ENCODE measurements at regions not wholly inside any gene's neighbourhood (a gene's known extent, or its start where the extent isn't known, plus 50 kb on each side); places are given as distances from the start of the nearest gene placed in this dataset.

DNA sequence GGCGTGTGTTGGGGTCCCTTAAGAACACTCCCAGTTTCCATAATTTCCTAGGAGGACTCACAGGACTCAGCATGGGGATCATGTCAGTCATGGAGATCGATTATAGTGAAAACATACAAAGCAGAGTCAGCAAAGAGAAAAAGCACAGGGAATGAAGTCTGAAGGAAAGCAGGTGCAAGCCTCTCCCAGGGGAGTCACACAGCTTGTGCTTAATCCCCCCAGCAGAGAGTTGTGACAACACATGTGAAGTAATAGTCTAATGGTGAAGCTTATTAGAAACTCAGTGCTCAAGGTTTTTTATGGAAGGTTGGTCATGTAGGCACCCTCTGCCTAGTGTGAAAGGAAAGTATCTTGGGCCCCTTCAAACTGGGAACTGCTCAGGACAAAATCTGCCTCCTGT is 149.0 kb upstream of the SEL1L start:
- no peaks in the 10 kb centered on the region for H3K4me1 ChIP-seq (ENCODE audit: insufficient read depth, low read length, severe bottlenecking)
- no peak overlapping the region for H3K4me3 ChIP-seq (ENCODE audit: low read depth, low read length, poor library complexity, severe bottlenecking)
- H3K36me3 ChIP-seq (ENCODE audit: insufficient read depth, low read length) = no peaks in the 10 kb centered on the region
- H4K20me1 ChIP-seq (ENCODE audit: insufficient read depth, low read length) = no peaks in the 10 kb centered on the region
- H2AFZ ChIP-seq (ENCODE audit: low read length) = no peak overlapping the region
- no peak for TF ChIP-seq EZH2 (IDR thresholded peaks at IDR 0.05; ENCODE audit: borderline replicate concordance, low read length)
- TF ChIP-seq, protein P1, sequence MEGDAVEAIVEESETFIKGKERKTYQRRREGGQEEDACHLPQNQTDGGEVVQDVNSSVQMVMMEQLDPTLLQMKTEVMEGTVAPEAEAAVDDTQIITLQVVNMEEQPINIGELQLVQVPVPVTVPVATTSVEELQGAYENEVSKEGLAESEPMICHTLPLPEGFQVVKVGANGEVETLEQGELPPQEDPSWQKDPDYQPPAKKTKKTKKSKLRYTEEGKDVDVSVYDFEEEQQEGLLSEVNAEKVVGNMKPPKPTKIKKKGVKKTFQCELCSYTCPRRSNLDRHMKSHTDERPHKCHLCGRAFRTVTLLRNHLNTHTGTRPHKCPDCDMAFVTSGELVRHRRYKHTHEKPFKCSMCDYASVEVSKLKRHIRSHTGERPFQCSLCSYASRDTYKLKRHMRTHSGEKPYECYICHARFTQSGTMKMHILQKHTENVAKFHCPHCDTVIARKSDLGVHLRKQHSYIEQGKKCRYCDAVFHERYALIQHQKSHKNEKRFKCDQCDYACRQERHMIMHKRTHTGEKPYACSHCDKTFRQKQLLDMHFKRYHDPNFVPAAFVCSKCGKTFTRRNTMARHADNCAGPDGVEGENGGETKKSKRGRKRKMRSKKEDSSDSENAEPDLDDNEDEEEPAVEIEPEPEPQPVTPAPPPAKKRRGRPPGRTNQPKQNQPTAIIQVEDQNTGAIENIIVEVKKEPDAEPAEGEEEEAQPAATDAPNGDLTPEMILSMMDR (IDR thresholded peaks at IDR 0.05; ENCODE audit: low read length) = no peak
- no peaks in the 10 kb centered on the region for H3K9me2 ChIP-seq (ENCODE audit: low read depth, low read length)
- H3K27me3 ChIP-seq (ENCODE audit: insufficient read depth, low read length) = no peaks in the 10 kb centered on the region
- no peak overlapping the region for H3K9ac ChIP-seq (ENCODE audit: low read length)
- H3K79me2 ChIP-seq (ENCODE audit: insufficient read depth, low read length) = no peaks in the 10 kb centered on the region
- no peak overlapping the region for H3K4me2 ChIP-seq (ENCODE audit: low read length)
- no peaks in the 10 kb centered on the region for H3K9me3 ChIP-seq (ENCODE audit: low read length)
- no peak overlapping the region for H3K27ac ChIP-seq (ENCODE audit: low read depth, low read length, poor library complexity, severe bottlenecking)
- H3F3A ChIP-seq (ENCODE audit: insufficient read depth, low read length) = no peaks in the 10 kb centered on the region

DNA sequence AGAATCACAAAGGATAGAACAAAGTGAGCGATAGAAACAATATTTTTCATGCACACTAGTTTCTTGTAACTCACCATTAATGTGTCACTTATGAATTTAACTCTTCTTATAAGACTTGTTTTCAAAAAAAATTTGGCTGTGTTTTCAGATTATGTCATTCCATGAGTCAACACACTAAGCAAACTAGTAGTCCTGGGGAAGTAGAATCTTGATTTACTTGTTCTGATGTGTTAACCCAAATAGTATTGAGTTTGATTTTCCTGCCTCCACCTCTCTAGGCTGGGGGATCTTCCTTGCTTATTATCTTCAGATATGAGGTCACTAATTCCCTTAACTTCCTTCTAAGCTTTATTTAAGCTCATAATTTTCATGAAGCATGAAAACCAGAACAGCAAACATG is 151.0 kb upstream of the SEL1L start:
- no peaks in the 10 kb centered on the region for H4K20me1 ChIP-seq (ENCODE audit: insufficient read depth, low read length)
- no peak overlapping the region for H3K4me2 ChIP-seq (ENCODE audit: low read length)
- no peak overlapping the region for H3K9ac ChIP-seq (ENCODE audit: low read length)
- no peaks in the 10 kb centered on the region for H3K27me3 ChIP-seq (ENCODE audit: insufficient read depth, low read length)
- H3K27ac ChIP-seq (ENCODE audit: low read depth, low read length, poor library complexity, severe bottlenecking) = no peak overlapping the region
- no peaks in the 10 kb centered on the region for H3K9me2 ChIP-seq (ENCODE audit: low read depth, low read length)
- H3K36me3 ChIP-seq (ENCODE audit: insufficient read depth, low read length) = no peaks in the 10 kb centered on the region
- H3F3A ChIP-seq (ENCODE audit: insufficient read depth, low read length) = no peaks in the 10 kb centered on the region
- no peak overlapping the region for H2AFZ ChIP-seq (ENCODE audit: low read length)
- no peaks in the 10 kb centered on the region for H3K79me2 ChIP-seq (ENCODE audit: insufficient read depth, low read length)
- TF ChIP-seq, protein P1 (IDR thresholded peaks at IDR 0.05; ENCODE audit: low read length) = no peak
- TF ChIP-seq EZH2 (IDR thresholded peaks at IDR 0.05; ENCODE audit: borderline replicate concordance, low read length) = no peak
- no peaks in the 10 kb centered on the region for H3K4me1 ChIP-seq (ENCODE audit: insufficient read depth, low read length, severe bottlenecking)
- no peak overlapping the region for H3K4me3 ChIP-seq (ENCODE audit: low read depth, low read length, poor library complexity, severe bottlenecking)
- no peaks in the 10 kb centered on the region for H3K9me3 ChIP-seq (ENCODE audit: low read length)

DNA sequence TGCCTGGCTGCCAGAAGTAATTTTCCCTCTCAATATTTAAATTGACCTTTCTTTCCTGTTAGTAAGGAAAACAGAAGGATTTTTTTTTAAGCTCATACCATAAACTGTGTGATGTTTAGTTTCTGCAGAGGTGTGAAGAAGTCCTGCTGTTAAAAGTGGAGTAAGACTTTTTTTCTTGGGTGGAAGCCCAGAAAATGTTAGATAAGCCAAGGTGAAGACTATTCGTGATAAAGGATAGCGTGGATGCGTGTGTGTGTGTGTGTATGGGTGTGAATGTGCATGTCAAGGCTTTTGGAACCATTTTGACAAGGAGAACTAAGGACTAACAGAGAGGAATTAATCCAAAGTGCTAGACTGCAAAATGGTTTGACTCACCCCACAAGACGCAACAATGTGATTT is 152.9 kb upstream of the SEL1L start:
- Histone ChIP-seq H3K4me3 (ENCODE audit: low read depth, low read length, poor library complexity, severe bottlenecking) (no peak overlapping the region), H3K9me2 (ENCODE audit: low read depth, low read length) (no peaks in the 10 kb centered on the region), H3F3A (ENCODE audit: insufficient read depth, low read length) (no peaks in the 10 kb centered on the region), H3K79me2 (ENCODE audit: insufficient read depth, low read length) (no peaks in the 10 kb centered on the region), H3K4me1 (ENCODE audit: insufficient read depth, low read length, severe bottlenecking) (no peaks in the 10 kb centered on the region), H3K27me3 (ENCODE audit: insufficient read depth, low read length) (no peaks in the 10 kb centered on the region), H3K9me3 (ENCODE audit: low read length) (no peaks in the 10 kb centered on the region), H4K20me1 (ENCODE audit: insufficient read depth, low read length) (no peaks in the 10 kb centered on the region), H2AFZ (ENCODE audit: low read length) (no peak overlapping the region), H3K4me2 (ENCODE audit: low read length) (no peak overlapping the region), H3K9ac (ENCODE audit: low read length) (no peak overlapping the region), H3K36me3 (ENCODE audit: insufficient read depth, low read length) (no peaks in the 10 kb centered on the region), H3K27ac (ENCODE audit: low read depth, low read length, poor library complexity, severe bottlenecking) (no peak overlapping the region)
- TF ChIP-seq, protein P1 (IDR thresholded peaks at IDR 0.05; ENCODE audit: low read length) = no peak
- TF ChIP-seq EZH2 (IDR thresholded peaks at IDR 0.05; ENCODE audit: borderline replicate concordance, low read length) = no peak
